Activated naive CD4-positive, alpha-beta T cell treated with anti-CD3 and anti-CD28 coated beads for 36 hours (primary cell): ENCODE measurements at regions not wholly inside any gene's neighbourhood (a gene's known extent, or its start where the extent isn't known, plus 50 kb on each side); places are given as distances from the start of the nearest gene placed in this dataset.

ENCODE experiments used
- CTCF ChIA-PET: fragments of 350-600 bp; sonication (Branson Sonifier 250); formaldehyde crosslinking; loops from one replicate; lab custom pipeline; 2021; ENCODE audit warnings: antibody characterized with exemption; lab: Charles Lee
- DNase-seq: peaks from one replicate; pipeline ENCODE4 v3.0.0-alpha.2; 2020
- H3K27ac Mint-ChIP-seq: one replicate; pipeline ENCODE4 v1.8.0; 2021; ENCODE audit warnings: mild to moderate bottlenecking, mixed read lengths
- H3K27me3 Mint-ChIP-seq: one replicate; pipeline ENCODE4 v1.8.0; 2021; ENCODE audit warnings: low read depth, mixed read lengths
- H3K36me3 Mint-ChIP-seq: one replicate; pipeline ENCODE4 v1.8.0; 2021; ENCODE audit warnings: low read depth, mixed read lengths
- H3K4me1 Mint-ChIP-seq: one replicate; pipeline ENCODE4 v1.8.0; 2021; ENCODE audit warnings: low read depth, mixed read lengths
- H3K4me3 Mint-ChIP-seq: one replicate; pipeline ENCODE4 v1.8.0; 2021; ENCODE audit warnings: mild to moderate bottlenecking, moderate library complexity, mixed read lengths
- H3K9me3 Mint-ChIP-seq: one replicate; pipeline ENCODE4 v1.8.0; 2021; ENCODE audit warnings: mixed read lengths
- intact Hi-C: fragments of 100-400 bp; cut with micrococcal nuclease; formaldehyde crosslinking; loops from one replicate; pipeline ENCODE4 v1.15.1; 2023

DNA sequence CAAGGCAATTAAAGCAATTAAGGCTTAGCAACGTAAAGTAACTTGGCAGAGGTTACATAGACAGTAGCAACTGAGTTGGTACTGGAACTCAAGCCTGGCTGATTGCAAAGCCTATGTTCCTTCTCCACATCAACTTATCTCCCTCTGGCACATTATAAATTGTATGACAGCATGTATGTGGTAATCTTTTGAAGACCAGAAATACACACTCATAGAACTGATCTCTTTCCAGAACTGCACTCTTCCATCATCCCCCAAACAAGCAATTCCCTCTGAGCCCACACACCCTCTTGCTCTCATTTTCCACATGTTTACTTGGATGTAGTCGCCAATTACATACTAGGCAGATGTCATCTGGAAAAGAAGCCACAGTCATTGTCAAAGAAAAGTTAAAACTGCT is 502.2 kb downstream of the PLPP3 start:
- DNase-seq, result no peak
- Mint-ChIP-seq H3K4me1 (no peaks in the 10 kb centered on the region), H3K27ac (no peak overlapping the region), H3K36me3 (no peaks in the 10 kb centered on the region), H3K27me3 (no peaks in the 10 kb centered on the region), H3K9me3 (peaks cover 4% of the 10 kb centered on the region), H3K4me3 (no peak overlapping the region)
- CTCF ChIA-PET, result no interaction called here
- intact Hi-C loops, result no loop called here

- intact Hi-C loops, result no loop called here
- Mint-ChIP-seq H3K27me3 (no peaks in the 10 kb centered on the region), H3K4me3 (no peak overlapping the region), H3K4me1 (no peaks in the 10 kb centered on the region), H3K27ac (no peak overlapping the region), H3K9me3 (peaks cover 4% of the 10 kb centered on the region), H3K36me3 (no peaks in the 10 kb centered on the region)
- CTCF ChIA-PET, result no interaction called here
- DNase-seq, result no peak
Observed at GRCh38 chr1:56074007-56074651, 505.2 kb downstream of the PLPP3 start.

GRCh38 chr1:56073614-56074006 is 505.8 kb downstream of the PLPP3 start:
- Mint-ChIP-seq H3K9me3 (peaks cover 4% of the 10 kb centered on the region), H3K27ac (no peak overlapping the region), H3K27me3 (no peaks in the 10 kb centered on the region), H3K4me3 (no peak overlapping the region), H3K4me1 (no peaks in the 10 kb centered on the region), H3K36me3 (no peaks in the 10 kb centered on the region)
- CTCF ChIA-PET, result no interaction called here
- no peak for DNase-seq
- intact Hi-C loops, result no loop called here

GRCh38 chr1:56073206-56073605 is 506.2 kb downstream of the PLPP3 start:
- Mint-ChIP-seq H3K4me3 (no peak overlapping the region), H3K9me3 (peaks cover 4% of the 10 kb centered on the region), H3K27ac (no peak overlapping the region), H3K4me1 (no peaks in the 10 kb centered on the region), H3K27me3 (no peaks in the 10 kb centered on the region), H3K36me3 (no peaks in the 10 kb centered on the region)
- DNase-seq, result no peak
- intact Hi-C loops, result no loop called here
- CTCF ChIA-PET, result no interaction called here

DNA sequence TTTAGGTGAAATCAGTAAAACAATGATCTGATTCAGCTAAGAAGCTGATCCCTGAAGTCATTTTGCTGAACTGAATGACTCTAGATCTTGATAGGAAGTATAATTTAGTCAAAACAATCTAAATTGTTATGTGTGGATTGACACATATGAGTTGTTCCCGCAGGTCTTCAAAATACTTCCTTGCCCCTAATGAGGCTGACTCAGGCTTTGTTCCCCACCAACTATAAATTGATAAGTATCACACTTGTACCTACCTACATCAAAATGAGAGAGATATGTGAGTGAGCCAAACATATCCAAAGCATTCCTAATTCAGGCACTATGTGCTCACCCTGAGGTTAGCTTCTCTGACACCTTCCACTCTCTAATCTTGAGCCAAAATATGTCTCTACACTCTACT is 507.1 kb downstream of the PLPP3 start:
- CTCF ChIA-PET, result no interaction called here
- intact Hi-C loops, result no loop called here
- Mint-ChIP-seq H3K4me1 (no peaks in the 10 kb centered on the region), H3K9me3 (peaks cover 4% of the 10 kb centered on the region), H3K27me3 (no peaks in the 10 kb centered on the region), H3K4me3 (no peak overlapping the region), H3K36me3 (no peaks in the 10 kb centered on the region), H3K27ac (no peak overlapping the region)
- DNase-seq, result no peak

GRCh38 chr1:56071351-56071750 is 508.0 kb downstream of the PLPP3 start:
- Mint-ChIP-seq H3K9me3 (peaks cover 4% of the 10 kb centered on the region), H3K36me3 (no peaks in the 10 kb centered on the region), H3K4me3 (no peak overlapping the region), H3K27me3 (no peaks in the 10 kb centered on the region), H3K27ac (no peak overlapping the region), H3K4me1 (no peaks in the 10 kb centered on the region)
- CTCF ChIA-PET, result no interaction called here
- DNase-seq, result no peak
- intact Hi-C loops, result no loop called here

DNA sequence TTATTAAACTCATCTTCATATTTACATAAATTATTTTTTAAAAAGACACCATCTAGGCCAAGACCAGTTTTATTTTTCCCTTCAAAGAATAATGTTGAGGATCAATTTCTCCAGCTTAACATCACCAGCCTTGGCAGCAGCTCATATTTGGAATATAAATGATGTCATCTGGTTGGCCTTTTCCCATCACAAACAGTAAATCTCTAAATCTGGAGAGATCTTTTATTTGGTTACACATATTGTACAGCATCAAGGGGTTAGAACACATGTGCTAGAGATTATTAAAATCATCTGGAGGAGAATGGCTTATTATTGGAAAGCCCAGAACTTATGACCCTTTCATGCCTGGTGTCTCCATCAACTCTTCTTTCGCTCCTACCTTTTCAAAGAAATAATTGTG is 508.8 kb downstream of the PLPP3 start:
- no peak overlapping the region for H3K27ac Mint-ChIP-seq
- intact Hi-C loops, result no loop called here
- no peaks in the 10 kb centered on the region for H3K27me3 Mint-ChIP-seq
- CTCF ChIA-PET, result no interaction called here
- H3K9me3 Mint-ChIP-seq, result peaks cover 3% of the 10 kb centered on the region
- no peak overlapping the region for H3K4me3 Mint-ChIP-seq
- H3K36me3 Mint-ChIP-seq, result no peaks in the 10 kb centered on the region
- H3K4me1 Mint-ChIP-seq, result no peaks in the 10 kb centered on the region
- no peak for DNase-seq

GRCh38 chr1:56069824-56070223 is 509.5 kb downstream of the PLPP3 start:
- Mint-ChIP-seq H3K4me3 (no peak overlapping the region), H3K36me3 (no peaks in the 10 kb centered on the region), H3K27ac (no peak overlapping the region), H3K9me3 (no peaks in the 10 kb centered on the region), H3K27me3 (no peaks in the 10 kb centered on the region), H3K4me1 (no peaks in the 10 kb centered on the region)
- intact Hi-C loops, result no loop called here
- no peak for DNase-seq
- CTCF ChIA-PET, result no interaction called here

GRCh38 chr1:56068908-56069307 is 510.5 kb downstream of the PLPP3 start:
- Mint-ChIP-seq H3K36me3 (no peaks in the 10 kb centered on the region), H3K27me3 (no peaks in the 10 kb centered on the region)
- CTCF ChIA-PET, result no interaction called here

GRCh38 chr1:56068210-56068609 is 511.2 kb downstream of the PLPP3 start:
- intact Hi-C loops, result no loop called here
- H3K4me1 Mint-ChIP-seq, result no peaks in the 10 kb centered on the region
- no peak for DNase-seq
- H3K27me3 Mint-ChIP-seq, result no peaks in the 10 kb centered on the region
- CTCF ChIA-PET, result no interaction called here
- H3K4me3 Mint-ChIP-seq, result no peak overlapping the region
- H3K36me3 Mint-ChIP-seq, result no peaks in the 10 kb centered on the region
- no peak overlapping the region for H3K27ac Mint-ChIP-seq
- H3K9me3 Mint-ChIP-seq, result no peaks in the 10 kb centered on the region

More at GRCh38 chr1:56068908-56069307, 510.5 kb downstream of the PLPP3 start:
- no peak overlapping the region for H3K27ac Mint-ChIP-seq
- no peak overlapping the region for H3K4me3 Mint-ChIP-seq
- DNase-seq, result no peak
- H3K9me3 Mint-ChIP-seq, result no peaks in the 10 kb centered on the region
- intact Hi-C loops, result no loop called here
- no peaks in the 10 kb centered on the region for H3K4me1 Mint-ChIP-seq

DNA sequence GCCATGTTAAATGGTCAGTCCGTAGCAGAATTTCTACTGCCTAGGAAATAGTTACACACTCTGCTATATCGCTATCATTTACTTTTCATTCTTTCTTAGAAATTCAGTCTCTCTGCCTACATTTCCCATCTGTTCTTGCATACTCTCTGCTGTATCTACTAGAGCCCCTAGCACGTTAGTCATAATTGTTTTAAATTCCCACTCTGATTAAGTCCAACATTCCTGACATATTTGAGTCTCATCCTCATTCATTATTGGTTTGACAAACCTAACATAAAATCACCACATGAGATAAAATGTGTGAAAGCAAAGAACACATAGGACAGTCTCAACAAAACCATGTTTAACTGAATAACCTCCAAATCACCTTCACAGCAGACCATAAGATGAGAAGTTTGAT is 513.6 kb downstream of the PLPP3 start:
- no peak for DNase-seq
- H3K4me1 Mint-ChIP-seq, result no peaks in the 10 kb centered on the region
- no peak overlapping the region for H3K27ac Mint-ChIP-seq
- H3K9me3 Mint-ChIP-seq, result no peaks in the 10 kb centered on the region
- intact Hi-C loops, result no loop called here
- no peaks in the 10 kb centered on the region for H3K36me3 Mint-ChIP-seq
- CTCF ChIA-PET, result no interaction called here
- H3K4me3 Mint-ChIP-seq, result no peak overlapping the region
- no peaks in the 10 kb centered on the region for H3K27me3 Mint-ChIP-seq

DNA sequence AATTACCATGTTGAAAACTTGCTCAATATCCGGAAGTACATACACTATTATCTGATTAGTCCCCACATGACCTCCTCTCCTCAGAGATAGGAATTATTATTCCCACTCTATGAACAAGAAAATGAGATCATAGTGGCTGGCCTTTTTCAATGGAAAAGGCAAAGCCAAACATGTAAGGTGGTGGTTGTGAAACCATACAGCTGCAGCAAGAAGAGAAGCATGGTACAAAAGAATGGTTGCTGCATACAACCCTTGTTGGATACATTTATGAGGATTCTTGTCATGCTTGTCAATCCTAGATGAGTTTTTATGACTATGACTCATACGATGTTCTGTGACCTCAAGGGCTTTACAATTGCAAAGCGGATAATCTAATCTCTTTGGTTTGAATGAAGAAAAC is 514.7 kb downstream of the PLPP3 start:
- intact Hi-C loops, result no loop called here
- H3K27ac Mint-ChIP-seq, result no peak overlapping the region
- H3K36me3 Mint-ChIP-seq, result no peaks in the 10 kb centered on the region
- peaks cover 2% of the 10 kb centered on the region for H3K27me3 Mint-ChIP-seq
- H3K4me3 Mint-ChIP-seq, result no peak overlapping the region
- CTCF ChIA-PET, result no interaction called here
- DNase-seq, result no peak
- no peaks in the 10 kb centered on the region for H3K9me3 Mint-ChIP-seq
- no peaks in the 10 kb centered on the region for H3K4me1 Mint-ChIP-seq

GRCh38 chr1:56063461-56063860 is 515.9 kb downstream of the PLPP3 start:
- no peaks in the 10 kb centered on the region for H3K36me3 Mint-ChIP-seq
- no peaks in the 10 kb centered on the region for H3K4me1 Mint-ChIP-seq
- peaks cover 2% of the 10 kb centered on the region for H3K27me3 Mint-ChIP-seq
- no peak for DNase-seq
- CTCF ChIA-PET, result no interaction called here
- H3K9me3 Mint-ChIP-seq, result no peaks in the 10 kb centered on the region
- H3K27ac Mint-ChIP-seq, result no peak overlapping the region
- no peak overlapping the region for H3K4me3 Mint-ChIP-seq
- intact Hi-C loops, result no loop called here
